MM.1S (cell line): ENCODE measurements at regions not wholly inside any gene's neighbourhood (a gene's known extent, or its start where the extent isn't known, plus 50 kb on each side); places are given as distances from the start of the nearest gene placed in this dataset.

Experiments used
- DNase-seq: peaks from one replicate; pipeline ENCODE4 v3.0.0-alpha.2; 2015
- H2AFZ ChIP-seq: fragments of 300-600 bp; sonication (generic); 2 replicates; pipeline ENCODE4 v1.6.0; 2016; ENCODE audit warnings: antibody characterized with exemption, low read length
- H3F3A ChIP-seq: fragments of 300-600 bp; sonication (generic); 2 replicates; pipeline ENCODE4 v1.6.1; 2016; ENCODE audit warnings: mild to moderate bottlenecking, antibody characterized with exemption, low read length, moderate library complexity, mixed read lengths; ENCODE audit not compliant: insufficient read depth
- H3K27ac ChIP-seq: fragments of 300-600 bp; sonication (generic); 2 replicates; pipeline ENCODE4 v1.5.1; 2016; ENCODE audit warnings: mild to moderate bottlenecking, low read length
- H3K27me3 ChIP-seq: fragments of 300-600 bp; sonication (generic); replicated peaks from 2 replicates; pipeline ENCODE4 v1.6.0; 2016; ENCODE audit warnings: low read length; ENCODE audit not compliant: insufficient read depth
- H3K36me3 ChIP-seq: fragments of 300-600 bp; sonication (generic); replicated peaks from 2 replicates; pipeline ENCODE4 v1.6.1; 2016; ENCODE audit warnings: mild to moderate bottlenecking, low read length, mixed read lengths; ENCODE audit not compliant: insufficient read depth
- H3K4me1 ChIP-seq: fragments of 300-600 bp; sonication (generic); 2 replicates; pipeline ENCODE4 v1.6.1; 2016; ENCODE audit warnings: low read length, mixed read lengths
- H3K4me2 ChIP-seq: fragments of 300-600 bp; sonication (generic); 2 replicates; pipeline ENCODE4 v1.6.0; 2016; ENCODE audit warnings: low read depth, low read length
- H3K4me3 ChIP-seq: fragments of 300-600 bp; sonication (generic); 2 replicates; pipeline ENCODE4 v1.5.1; 2016; ENCODE audit warnings: low read length, mixed read lengths
- H3K79me2 ChIP-seq: fragments of 300-600 bp; sonication (generic); 2 replicates; pipeline ENCODE4 v1.6.1; 2016; ENCODE audit warnings: mixed run types, low read length, mixed read lengths
- H3K9ac ChIP-seq: fragments of 300-600 bp; sonication (generic); 2 replicates; pipeline ENCODE4 v1.6.1; 2016; ENCODE audit warnings: low read length, mixed read lengths
- H3K9me2 ChIP-seq: fragments of 300-600 bp; sonication (generic); replicated peaks from 2 replicates; pipeline ENCODE4 v1.6.1; 2016; ENCODE audit warnings: mild to moderate bottlenecking, low read length, mixed read lengths; ENCODE audit not compliant: insufficient read depth
- H3K9me3 ChIP-seq: fragments of 300-600 bp; sonication (generic); replicated peaks from 2 replicates; pipeline ENCODE4 v1.6.1; 2016; ENCODE audit warnings: mild to moderate bottlenecking, low read length, mixed read lengths; ENCODE audit not compliant: insufficient read depth
- H4K20me1 ChIP-seq: fragments of 300-600 bp; sonication (generic); 2 replicates; pipeline ENCODE4 v1.6.1; 2016; ENCODE audit warnings: mild to moderate bottlenecking, low read length, moderate library complexity, mixed read lengths; ENCODE audit not compliant: insufficient read depth
- CTCF ChIP-seq: fragments of 300-600 bp; sonication (generic); IDR thresholded peaks from 2 replicates; pipeline ENCODE4 v1.5.1; 2016; ENCODE audit warnings: antibody characterized with exemption, low read length, mixed read lengths
- EZH2 ChIP-seq: fragments of 300-600 bp; sonication (generic); optimal IDR thresholded peaks from 2 replicates; pipeline ENCODE3; 2017; ENCODE audit warnings: low read depth, mild to moderate bottlenecking, antibody characterized with exemption, low read length, mixed read lengths
- EZH2phosphoT487 ChIP-seq: fragments of 300-600 bp; sonication (generic); IDR thresholded peaks from 2 replicates; pipeline ENCODE4 v1.6.1; 2018; ENCODE audit warnings: antibody characterized with exemption, low read length

- Histone ChIP-seq H3K9me2 (no peaks in the 10 kb centered on the region), H3K9me3 (no peaks in the 10 kb centered on the region), H3K9ac (no peak overlapping the region), H3K79me2 (no peaks in the 10 kb centered on the region), H3K4me1 (no peaks in the 10 kb centered on the region), H3F3A (no peaks in the 10 kb centered on the region), H3K4me3 (no peak overlapping the region), H3K27me3 (no peaks in the 10 kb centered on the region), H4K20me1 (no peaks in the 10 kb centered on the region), H3K36me3 (no peaks in the 10 kb centered on the region), H2AFZ (no peak overlapping the region), H3K4me2 (no peak overlapping the region), H3K27ac (no peak overlapping the region)
- TF ChIP-seq CTCF (no peak), EZH2phosphoT487 (no peak), EZH2 (no peak)
- DNase-seq = no peak
Measured at GRCh38 chr3:197368821-197369220, 70.4 kb upstream of the DLG1 start.

GRCh38 chr3:197368330-197368729 lies 69.9 kb upstream of the DLG1 start:
- H3K4me2 ChIP-seq = no peak overlapping the region
- TF ChIP-seq EZH2phosphoT487 = no peak
- TF ChIP-seq CTCF = no peak
- no peak for TF ChIP-seq EZH2
- no peak overlapping the region for H2AFZ ChIP-seq

GRCh38 chr3:197367081-197367780 lies 68.8 kb upstream of the DLG1 start:
- Histone ChIP-seq H3K4me1 (no peaks in the 10 kb centered on the region), H3F3A (no peaks in the 10 kb centered on the region), H3K79me2 (no peaks in the 10 kb centered on the region), H2AFZ (no peak overlapping the region), H3K27me3 (no peaks in the 10 kb centered on the region), H3K4me3 (no peak overlapping the region), H3K36me3 (no peaks in the 10 kb centered on the region), H3K9me2 (no peaks in the 10 kb centered on the region), H3K9ac (no peak overlapping the region), H3K4me2 (no peak overlapping the region), H3K27ac (no peak overlapping the region), H4K20me1 (no peaks in the 10 kb centered on the region), H3K9me3 (no peaks in the 10 kb centered on the region)
- TF ChIP-seq CTCF = no peak
- TF ChIP-seq EZH2 = no peak
- no peak for DNase-seq

More at GRCh38 chr3:197368330-197368729, 69.9 kb upstream of the DLG1 start:
- Histone ChIP-seq H3K9me2 (no peaks in the 10 kb centered on the region), H3K9me3 (no peaks in the 10 kb centered on the region), H3K4me3 (no peak overlapping the region), H3K27ac (no peak overlapping the region), H3F3A (no peaks in the 10 kb centered on the region), H3K36me3 (no peaks in the 10 kb centered on the region), H3K4me1 (no peaks in the 10 kb centered on the region), H3K9ac (no peak overlapping the region), H3K79me2 (no peaks in the 10 kb centered on the region), H3K27me3 (no peaks in the 10 kb centered on the region), H4K20me1 (no peaks in the 10 kb centered on the region)
- DNase-seq = no peak
